Tibial nerve (tissue), 4 donors: ENCODE measurements at regions not wholly inside any gene's neighbourhood (a gene's known extent, or its start where the extent isn't known, plus 50 kb on each side); places are given as distances from the start of the nearest gene placed in this dataset.

ENCODE experiments used
- EP300 ChIP-seq, 2 donors: sonication (generic); formaldehyde crosslinking; IDR thresholded peaks; one replicate each; pipeline ENCODE4 v1.6.1; 2017; ENCODE audit warnings: antibody characterized with exemption in 2 of 2, mild to moderate bottlenecking in 1 of 2
- POLR2A ChIP-seq, 2 donors: fragments of 450-650 bp; IDR thresholded peaks; one replicate each; pipeline ENCODE4 v1.6.1; 2017; ENCODE audit warnings: antibody characterized with exemption in 2 of 2, mild to moderate bottlenecking in 2 of 2, moderate library complexity in 2 of 2
- TF ChIP-seq, protein P1 (sequence below), 5 experiments: fragments of 200-600 bp in 3 of 5; fragments of 450-650 bp in 2 of 5; sonication (generic) in 3 of 5; IDR thresholded peaks; one replicate each; pipeline ENCODE4 v1.5.1; 2016 to 2019; ENCODE audit warnings: antibody characterized with exemption in 5 of 5, mild to moderate bottlenecking in 3 of 5, moderate library complexity in 2 of 5

DNA sequence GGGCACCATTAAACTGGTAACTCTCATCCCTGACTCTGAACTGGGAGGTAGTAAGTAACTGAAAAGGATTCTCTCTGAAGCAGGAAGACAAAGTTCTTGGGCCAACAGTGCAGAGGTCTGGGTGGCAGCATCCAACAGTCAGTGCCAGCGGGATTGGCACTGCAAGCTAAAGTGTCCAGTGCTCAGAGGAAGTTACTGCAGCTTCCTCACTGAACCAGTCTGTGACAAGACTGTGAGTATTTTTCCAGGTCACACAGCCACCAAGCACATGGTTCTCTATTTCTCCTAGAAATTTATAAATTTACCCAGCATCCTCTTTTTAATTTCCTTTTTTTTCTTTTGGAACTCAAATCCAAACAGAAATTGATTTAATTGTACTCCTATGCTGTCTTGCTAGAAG lies 81.6 kb upstream of the FAR2 start:
- TF ChIP-seq, protein P1, sequence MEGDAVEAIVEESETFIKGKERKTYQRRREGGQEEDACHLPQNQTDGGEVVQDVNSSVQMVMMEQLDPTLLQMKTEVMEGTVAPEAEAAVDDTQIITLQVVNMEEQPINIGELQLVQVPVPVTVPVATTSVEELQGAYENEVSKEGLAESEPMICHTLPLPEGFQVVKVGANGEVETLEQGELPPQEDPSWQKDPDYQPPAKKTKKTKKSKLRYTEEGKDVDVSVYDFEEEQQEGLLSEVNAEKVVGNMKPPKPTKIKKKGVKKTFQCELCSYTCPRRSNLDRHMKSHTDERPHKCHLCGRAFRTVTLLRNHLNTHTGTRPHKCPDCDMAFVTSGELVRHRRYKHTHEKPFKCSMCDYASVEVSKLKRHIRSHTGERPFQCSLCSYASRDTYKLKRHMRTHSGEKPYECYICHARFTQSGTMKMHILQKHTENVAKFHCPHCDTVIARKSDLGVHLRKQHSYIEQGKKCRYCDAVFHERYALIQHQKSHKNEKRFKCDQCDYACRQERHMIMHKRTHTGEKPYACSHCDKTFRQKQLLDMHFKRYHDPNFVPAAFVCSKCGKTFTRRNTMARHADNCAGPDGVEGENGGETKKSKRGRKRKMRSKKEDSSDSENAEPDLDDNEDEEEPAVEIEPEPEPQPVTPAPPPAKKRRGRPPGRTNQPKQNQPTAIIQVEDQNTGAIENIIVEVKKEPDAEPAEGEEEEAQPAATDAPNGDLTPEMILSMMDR (IDR thresholded peaks at IDR 0.05): no peak
- no peak for TF ChIP-seq POLR2A (IDR thresholded peaks at IDR 0.05)
- TF ChIP-seq EP300 (IDR thresholded peaks at IDR 0.05): no peak
